Mammary epithelial cell (primary cell): ENCODE measurements at regions not wholly inside any gene's neighbourhood (a gene's known extent, or its start where the extent isn't known, plus 50 kb on each side); places are given as distances from the start of the nearest gene placed in this dataset.

Experiments used
- EZH2 ChIP-seq: IDR thresholded peaks from 2 replicates; pipeline ENCODE4 v1.6.1; 2012; ENCODE audit warnings: low read length, inconsistent platforms, borderline replicate concordance
- TF ChIP-seq, protein P1 (sequence below), 2 donors: IDR thresholded peaks in 1 of 2; conservative IDR thresholded peaks in 1 of 2; 2 replicates each; pipeline ENCODE4 v1.5.1; 2011 to 2012; ENCODE audit warnings: inconsistent platforms in 2 of 2, low read length in 2 of 2, mild to moderate bottlenecking in 2 of 2, control low read depth in 1 of 2, low read depth in 1 of 2; ENCODE audit not compliant: insufficient read depth in 1 of 2; ENCODE audit errors: extremely low read depth in 1 of 2

DNA sequence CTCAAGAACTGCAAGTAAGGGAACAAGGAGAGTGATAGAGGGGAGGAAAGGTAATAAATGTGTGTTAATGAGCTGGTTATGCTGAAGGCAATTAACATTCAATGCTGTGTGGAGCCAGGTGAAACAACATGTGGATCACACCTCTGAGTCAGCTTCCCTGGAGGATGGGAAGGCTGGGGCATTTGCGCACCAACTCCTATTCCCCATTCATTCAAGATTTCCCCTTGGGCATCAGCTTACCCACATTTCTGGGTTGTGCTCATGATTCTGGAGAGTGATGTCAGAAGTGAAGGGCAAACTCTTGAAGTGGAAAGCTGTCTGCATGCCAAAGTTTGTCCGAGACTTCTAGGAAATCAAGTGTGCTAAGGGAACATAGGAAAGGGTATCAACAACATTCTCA, 461.4 kb downstream of the MID1IP1 start:
- TF ChIP-seq, protein P1, sequence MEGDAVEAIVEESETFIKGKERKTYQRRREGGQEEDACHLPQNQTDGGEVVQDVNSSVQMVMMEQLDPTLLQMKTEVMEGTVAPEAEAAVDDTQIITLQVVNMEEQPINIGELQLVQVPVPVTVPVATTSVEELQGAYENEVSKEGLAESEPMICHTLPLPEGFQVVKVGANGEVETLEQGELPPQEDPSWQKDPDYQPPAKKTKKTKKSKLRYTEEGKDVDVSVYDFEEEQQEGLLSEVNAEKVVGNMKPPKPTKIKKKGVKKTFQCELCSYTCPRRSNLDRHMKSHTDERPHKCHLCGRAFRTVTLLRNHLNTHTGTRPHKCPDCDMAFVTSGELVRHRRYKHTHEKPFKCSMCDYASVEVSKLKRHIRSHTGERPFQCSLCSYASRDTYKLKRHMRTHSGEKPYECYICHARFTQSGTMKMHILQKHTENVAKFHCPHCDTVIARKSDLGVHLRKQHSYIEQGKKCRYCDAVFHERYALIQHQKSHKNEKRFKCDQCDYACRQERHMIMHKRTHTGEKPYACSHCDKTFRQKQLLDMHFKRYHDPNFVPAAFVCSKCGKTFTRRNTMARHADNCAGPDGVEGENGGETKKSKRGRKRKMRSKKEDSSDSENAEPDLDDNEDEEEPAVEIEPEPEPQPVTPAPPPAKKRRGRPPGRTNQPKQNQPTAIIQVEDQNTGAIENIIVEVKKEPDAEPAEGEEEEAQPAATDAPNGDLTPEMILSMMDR (conservative IDR thresholded peaks at IDR 0.05 in 1 of 2, IDR thresholded peaks at IDR 0.05 in 1 of 2; ENCODE audit: extremely low read depth in 1 of 2, insufficient read depth in 1 of 2, low read depth in 1 of 2, low read length in 2 of 2), result no peak
- TF ChIP-seq EZH2, result no peak
